ENCODE measurements at regions not wholly inside any gene's neighbourhood (a gene's known extent, or its start where the extent isn't known, plus 50 kb on each side); places are given as distances from the start of the nearest gene placed in this dataset.

DNA sequence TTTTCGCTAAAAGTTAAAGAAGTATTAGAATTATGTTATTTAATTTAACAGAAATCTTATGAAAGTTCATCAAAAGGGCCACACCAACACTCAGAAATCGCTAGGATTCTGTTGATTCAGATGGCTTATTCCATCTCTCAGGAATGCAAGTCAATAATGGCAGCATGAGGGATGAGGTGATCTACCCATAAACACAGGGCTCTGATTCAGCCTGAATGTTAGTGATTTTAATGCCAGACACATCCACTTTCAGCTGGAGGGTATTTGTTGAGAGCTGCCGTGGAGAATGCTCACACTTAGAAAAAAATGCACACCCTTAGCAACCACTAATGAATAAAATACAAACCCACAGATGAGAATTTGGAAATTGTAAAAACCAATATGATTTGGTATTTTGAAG is 173.3 kb upstream of the ERBB4 start:
- BruUV-seq (replicated peaks): no TSS peak
- DNase-seq (peak; percentile 85), ATAC-seq (peak; percentile 85)
- peak overlapping the region; percentile 17; the same call in 1 of the 2 replicates for H3K4me2 ChIP-seq (ENCODE audit: low read length)
- no peaks in the 10 kb centered on the region for H3K27me3 ChIP-seq (ENCODE audit: low read length)
- POLR2A ChIA-PET (ENCODE audit: unreplicated experiment): interaction anchor here (0.6 kb wide), 1 partner anchor 62 kb away, joined by 3 read pairs; no protein-coding TSS in a partner anchor
- intact Hi-C loops (cut with micrococcal nuclease): no loop called here
- H4K20me1 ChIP-seq (ENCODE audit: low read length): no peaks in the 10 kb centered on the region
- H3K27ac ChIP-seq (ENCODE audit: low read length): peak overlapping the region; percentile 53
- H3F3A ChIP-seq (ENCODE audit: low read length, unreplicated experiment): no peaks in the 10 kb centered on the region
- CTCF ChIA-PET: no interaction called here
- H2AFZ ChIP-seq (ENCODE audit: low read length): no peak overlapping the region
- peaks cover 39% of the 10 kb centered on the region for H3K4me1 ChIP-seq (ENCODE audit: insufficient read depth, low read length)
- no peaks in the 10 kb centered on the region for H3K36me3 ChIP-seq (ENCODE audit: low read depth, low read length)
- H3K9me3 ChIP-seq (ENCODE audit: low read length): no peaks in the 10 kb centered on the region
- TF ChIP-seq EZH2phosphoT487 (IDR thresholded peaks at IDR 0.05; ENCODE audit: borderline replicate concordance, low read length) (no peak), EZH2 (IDR thresholded peaks at IDR 0.05; ENCODE audit: low read length, unreplicated experiment) (no peak)
- TF ChIP-seq, protein P1, sequence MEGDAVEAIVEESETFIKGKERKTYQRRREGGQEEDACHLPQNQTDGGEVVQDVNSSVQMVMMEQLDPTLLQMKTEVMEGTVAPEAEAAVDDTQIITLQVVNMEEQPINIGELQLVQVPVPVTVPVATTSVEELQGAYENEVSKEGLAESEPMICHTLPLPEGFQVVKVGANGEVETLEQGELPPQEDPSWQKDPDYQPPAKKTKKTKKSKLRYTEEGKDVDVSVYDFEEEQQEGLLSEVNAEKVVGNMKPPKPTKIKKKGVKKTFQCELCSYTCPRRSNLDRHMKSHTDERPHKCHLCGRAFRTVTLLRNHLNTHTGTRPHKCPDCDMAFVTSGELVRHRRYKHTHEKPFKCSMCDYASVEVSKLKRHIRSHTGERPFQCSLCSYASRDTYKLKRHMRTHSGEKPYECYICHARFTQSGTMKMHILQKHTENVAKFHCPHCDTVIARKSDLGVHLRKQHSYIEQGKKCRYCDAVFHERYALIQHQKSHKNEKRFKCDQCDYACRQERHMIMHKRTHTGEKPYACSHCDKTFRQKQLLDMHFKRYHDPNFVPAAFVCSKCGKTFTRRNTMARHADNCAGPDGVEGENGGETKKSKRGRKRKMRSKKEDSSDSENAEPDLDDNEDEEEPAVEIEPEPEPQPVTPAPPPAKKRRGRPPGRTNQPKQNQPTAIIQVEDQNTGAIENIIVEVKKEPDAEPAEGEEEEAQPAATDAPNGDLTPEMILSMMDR (conservative IDR thresholded peaks at IDR 0.05; ENCODE audit: low read depth, low read length): no peak
- H3K9ac ChIP-seq (ENCODE audit: low read length): no peak overlapping the region
- 0 out of 2 replicates have a peak, but pooled peaks cover 8% of the 10 kb centered on the region for H3K9me2 ChIP-seq (replicated peaks; ENCODE audit: low read length)
- H3K4me3 ChIP-seq (ENCODE audit: low read length): no peak overlapping the region
- H3K79me2 ChIP-seq (ENCODE audit: low read length): no peaks in the 10 kb centered on the region

DNA sequence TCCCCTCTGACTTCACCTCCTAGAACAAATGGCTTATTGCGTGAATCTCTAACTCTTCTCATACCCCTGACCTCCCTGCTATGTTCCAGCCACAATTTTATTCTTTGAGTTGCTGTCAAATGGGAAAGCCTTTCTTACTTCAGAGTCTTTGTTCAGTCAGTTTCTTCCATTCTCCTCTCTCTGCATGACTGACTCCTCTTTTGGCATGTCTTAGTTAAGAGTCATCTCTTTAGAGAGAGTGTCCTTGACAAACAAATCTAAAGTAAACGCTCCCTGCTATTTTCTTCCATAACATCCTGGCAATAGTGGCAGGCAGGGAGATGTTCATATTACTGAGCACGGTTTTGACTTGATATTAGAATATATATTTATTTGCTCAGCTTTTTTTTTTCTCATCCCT is 170.7 kb upstream of the ERBB4 start:
- Histone ChIP-seq H3K4me2 (ENCODE audit: low read length) (no peak overlapping the region), H3K9me2 (replicated peaks; ENCODE audit: low read length) (0 out of 2 replicates have a peak, but pooled peaks cover 8% of the 10 kb centered on the region), H3K27ac (ENCODE audit: low read length) (peak overlapping the region; percentile 28; the same call in 1 of the 2 replicates), H3K27me3 (ENCODE audit: low read length) (no peaks in the 10 kb centered on the region), H3F3A (ENCODE audit: low read length, unreplicated experiment) (no peaks in the 10 kb centered on the region), H4K20me1 (ENCODE audit: low read length) (no peaks in the 10 kb centered on the region), H3K36me3 (ENCODE audit: low read depth, low read length) (no peaks in the 10 kb centered on the region), H3K4me3 (ENCODE audit: low read length) (no peak overlapping the region), H3K4me1 (ENCODE audit: insufficient read depth, low read length) (peaks cover 38% of the 10 kb centered on the region), H3K9ac (ENCODE audit: low read length) (no peak overlapping the region), H2AFZ (ENCODE audit: low read length) (no peak overlapping the region), H3K79me2 (ENCODE audit: low read length) (no peaks in the 10 kb centered on the region), H3K9me3 (ENCODE audit: low read length) (no peaks in the 10 kb centered on the region)
- BruUV-seq (replicated peaks): no TSS peak
- intact Hi-C loops (cut with micrococcal nuclease): loop anchor here (5.0 kb wide), 1 partner anchor 203 kb away; no protein-coding TSS in a partner anchor
- ChIA-PET CTCF (no interaction called here), POLR2A (ENCODE audit: unreplicated experiment) (no interaction called here)
- ATAC-seq (peak; percentile 72), DNase-seq (peak; percentile 71)
- TF ChIP-seq, protein P1 (conservative IDR thresholded peaks at IDR 0.05; ENCODE audit: low read depth, low read length): no peak
- TF ChIP-seq EZH2phosphoT487 (IDR thresholded peaks at IDR 0.05; ENCODE audit: borderline replicate concordance, low read length) (no peak), EZH2 (IDR thresholded peaks at IDR 0.05; ENCODE audit: low read length, unreplicated experiment) (no peak)

DNA sequence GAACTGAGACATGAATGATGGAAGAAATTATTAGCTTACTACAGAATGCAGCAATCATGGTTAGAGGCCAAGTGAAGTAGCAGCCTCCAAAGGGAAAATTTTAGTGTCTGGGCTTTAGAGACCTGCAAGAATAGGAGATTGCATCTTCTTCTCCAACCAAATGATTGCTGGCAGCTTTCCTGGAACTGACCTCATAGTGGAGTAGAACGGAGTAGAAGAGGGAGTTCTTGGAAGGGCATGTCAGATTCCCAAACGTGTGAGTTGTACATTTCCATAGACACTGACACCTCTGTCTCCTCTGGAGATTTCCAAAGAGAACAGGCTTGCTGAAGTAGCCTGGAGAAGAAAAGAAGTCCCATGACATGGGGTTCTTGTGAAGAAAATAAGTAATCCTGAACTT is 169.8 kb upstream of the ERBB4 start:
- no peak for TF ChIP-seq EZH2phosphoT487 (IDR thresholded peaks at IDR 0.05; ENCODE audit: borderline replicate concordance, low read length)
- Histone ChIP-seq H3K4me3 (ENCODE audit: low read length) (no peak overlapping the region), H3K36me3 (ENCODE audit: low read depth, low read length) (no peaks in the 10 kb centered on the region), H3K79me2 (ENCODE audit: low read length) (no peaks in the 10 kb centered on the region), H3K9me3 (ENCODE audit: low read length) (no peaks in the 10 kb centered on the region), H3K4me2 (ENCODE audit: low read length) (no peak overlapping the region), H4K20me1 (ENCODE audit: low read length) (no peaks in the 10 kb centered on the region), H2AFZ (ENCODE audit: low read length) (no peak overlapping the region), H3K4me1 (ENCODE audit: insufficient read depth, low read length) (peaks cover 28% of the 10 kb centered on the region), H3K9me2 (replicated peaks; ENCODE audit: low read length) (0 out of 2 replicates have a peak, but pooled peaks cover 8% of the 10 kb centered on the region), H3K27ac (ENCODE audit: low read length) (no peak overlapping the region), H3K9ac (ENCODE audit: low read length) (no peak overlapping the region), H3K27me3 (ENCODE audit: low read length) (no peaks in the 10 kb centered on the region), H3F3A (ENCODE audit: low read length, unreplicated experiment) (no peaks in the 10 kb centered on the region)
- intact Hi-C loops (cut with micrococcal nuclease): loop anchor here (5.0 kb wide), 1 partner anchor 204 kb away; no protein-coding TSS in a partner anchor
- ChIA-PET CTCF (no interaction called here), POLR2A (ENCODE audit: unreplicated experiment) (no interaction called here)
- no peak for DNase-seq
- no TSS peak for BruUV-seq (replicated peaks)
- no peak for ATAC-seq

All from PC-3 (cell line).